OCI-LY7 (cell line): ENCODE measurements at regions not wholly inside any gene's neighbourhood (a gene's known extent, or its start where the extent isn't known, plus 50 kb on each side); places are given as distances from the start of the nearest gene placed in this dataset.

Experiments
- BruUV-seq: library from RNA; stranded (reverse); fragments of 400-500 nt; replicated peaks from 2 replicates; lab custom pipeline; 2021; lab: Mats Ljungman, UMichigan
- CTCF ChIA-PET: fragments of 300-600 bp; sonication (Branson Sonifier 250); formaldehyde crosslinking; loops from one replicate; lab custom pipeline; 2022; ENCODE audit warnings: antibody characterized with exemption; ENCODE audit not compliant: unreplicated experiment; lab: Charles Lee
- POLR2A ChIA-PET: fragments of 300-600 bp; sonication (Branson Sonifier 250); formaldehyde crosslinking; loops from one replicate; lab custom pipeline; 2022; ENCODE audit warnings: antibody characterized with exemption; lab: Charles Lee
- DNase-seq: peaks from one replicate; pipeline ENCODE4 v3.0.0-alpha.2; 2015; ENCODE audit warnings: low spot score
- H2AFZ ChIP-seq: fragments of 200-600 bp; sonication (generic), shearing (Covaris generic); 2 replicates; pipeline ENCODE4 v1.6.1; 2014; ENCODE audit warnings: mild to moderate bottlenecking, antibody characterized with exemption, low read length, moderate library complexity
- H3K27ac ChIP-seq: fragments of 200-600 bp; sonication (generic); 2 replicates; pipeline ENCODE4 v1.5.1; 2014; ENCODE audit warnings: mixed run types, low read depth, mild to moderate bottlenecking, moderate library complexity, low read length, inconsistent platforms; ENCODE audit not compliant: poor library complexity, severe bottlenecking
- H3K36me3 ChIP-seq: fragments of 200-600 bp; sonication (generic); 2 replicates; pipeline ENCODE4 v1.6.1; 2014; ENCODE audit warnings: mild to moderate bottlenecking, antibody characterized with exemption, low read length, moderate library complexity, mixed read lengths; ENCODE audit not compliant: insufficient read depth
- H3K4me1 ChIP-seq: fragments of 200-600 bp; sonication (generic); 2 replicates; pipeline ENCODE4 v1.5.1; 2014; ENCODE audit warnings: mild to moderate bottlenecking, low read length; ENCODE audit not compliant: insufficient read depth, poor library complexity, severe bottlenecking
- H3K4me2 ChIP-seq: fragments of 200-600 bp; sonication (generic); 2 replicates; pipeline ENCODE4 v1.6.1; 2014; ENCODE audit warnings: mild to moderate bottlenecking, low read length
- H3K4me3 ChIP-seq: fragments of 200-600 bp; sonication (generic); 2 replicates; pipeline ENCODE4 v1.5.1; 2014; ENCODE audit warnings: mild to moderate bottlenecking, low read depth, low read length; ENCODE audit not compliant: poor library complexity, severe bottlenecking
- H3K79me2 ChIP-seq: fragments of 200-600 bp; sonication (generic); 2 replicates; pipeline ENCODE4 v1.6.1; 2016; ENCODE audit warnings: low read depth, mild to moderate bottlenecking, low read length, moderate library complexity, mixed read lengths; ENCODE audit not compliant: insufficient read depth
- H3K9me2 ChIP-seq: fragments of 200-600 bp; sonication (generic); 2 replicates; pipeline ENCODE4 v1.6.1; 2016; ENCODE audit warnings: mild to moderate bottlenecking, low read length, mixed read lengths; ENCODE audit not compliant: insufficient read depth
- H3K9me3 ChIP-seq: fragments of 200-600 bp; sonication (generic); 2 replicates; pipeline ENCODE4 v1.6.1; 2014; ENCODE audit warnings: mild to moderate bottlenecking, mixed run types, low read length, mixed read lengths
- H4K20me1 ChIP-seq: fragments of 200-600 bp; sonication (generic); 2 replicates; pipeline ENCODE4 v1.6.1; 2014; ENCODE audit warnings: mild to moderate bottlenecking, antibody characterized with exemption, low read length, moderate library complexity, mixed read lengths; ENCODE audit not compliant: insufficient read depth
- CTCF ChIP-seq: fragments of 200-600 bp; sonication (generic); conservative IDR thresholded peaks from 2 replicates; pipeline ENCODE4 v1.5.1; 2014; ENCODE audit warnings: mild to moderate bottlenecking, antibody characterized with exemption, low read length, moderate library complexity, mixed read lengths
- EZH2phosphoT487 ChIP-seq: fragments of 200-600 bp; sonication (generic); IDR thresholded peaks from 2 replicates; pipeline ENCODE4 v1.6.1; 2018; ENCODE audit warnings: low read depth, borderline replicate concordance, mild to moderate bottlenecking, mixed run types, antibody characterized with exemption, low read length, moderate library complexity, mixed read lengths
- intact Hi-C: fragments of 100-400 bp; cut with micrococcal nuclease; formaldehyde crosslinking; loops from one replicate; pipeline ENCODE4 v1.10.0; 2022; ENCODE audit not compliant: unreplicated experiment

- no peak overlapping the region for H3K27ac ChIP-seq
- no peak overlapping the region for H3K4me3 ChIP-seq
- no peaks in the 10 kb centered on the region for H3K79me2 ChIP-seq
- H3K9me3 ChIP-seq: no peaks in the 10 kb centered on the region
- no peaks in the 10 kb centered on the region for H3K9me2 ChIP-seq
- CTCF ChIA-PET: no interaction called here
- H4K20me1 ChIP-seq: no peaks in the 10 kb centered on the region
- H3K4me1 ChIP-seq: no peaks in the 10 kb centered on the region
- intact Hi-C loops: no loop called here
- TF ChIP-seq EZH2phosphoT487 (no peak), CTCF (no peak)
- BruUV-seq: no TSS peak
- H3K36me3 ChIP-seq: no peaks in the 10 kb centered on the region
- no peak for DNase-seq
- POLR2A ChIA-PET: interaction anchor here (0.9 kb wide), 1 partner anchor 126 kb away, joined by 4 read pairs; no protein-coding TSS in a partner anchor
- no peak overlapping the region for H3K4me2 ChIP-seq
- no peak overlapping the region for H2AFZ ChIP-seq
These were observed 607.5 kb upstream of the KLF12 start for GRCh38 chr13:74741732-74742131.

- intact Hi-C loops: no loop called here
- Histone ChIP-seq H3K9me3 (no peaks in the 10 kb centered on the region), H3K36me3 (no peaks in the 10 kb centered on the region), H3K4me3 (no peak overlapping the region), H2AFZ (no peak overlapping the region), H3K4me1 (no peaks in the 10 kb centered on the region), H3K4me2 (no peak overlapping the region), H3K79me2 (no peaks in the 10 kb centered on the region), H4K20me1 (no peaks in the 10 kb centered on the region), H3K9me2 (no peaks in the 10 kb centered on the region), H3K27ac (no peak overlapping the region)
- ChIA-PET CTCF (no interaction called here), POLR2A (no interaction called here)
- TF ChIP-seq CTCF (no peak), EZH2phosphoT487 (no peak)
- no TSS peak for BruUV-seq
- no peak for DNase-seq
These were observed 598.7 kb upstream of the KLF12 start for GRCh38 chr13:74732736-74733385.

- TF ChIP-seq CTCF (no peak), EZH2phosphoT487 (no peak)
- DNase-seq: no peak
- Histone ChIP-seq H3K4me3 (no peak overlapping the region), H2AFZ (no peak overlapping the region), H3K9me2 (no peaks in the 10 kb centered on the region), H3K4me1 (no peaks in the 10 kb centered on the region), H3K79me2 (no peaks in the 10 kb centered on the region), H3K4me2 (no peak overlapping the region), H3K9me3 (no peaks in the 10 kb centered on the region), H3K36me3 (no peaks in the 10 kb centered on the region), H3K27ac (no peak overlapping the region), H4K20me1 (no peaks in the 10 kb centered on the region)
- intact Hi-C loops: no loop called here
- POLR2A ChIA-PET: interaction anchor here (1.0 kb wide), 1 partner anchor 29 kb away, joined by 3 read pairs; no protein-coding TSS in a partner anchor
- BruUV-seq: no TSS peak
- CTCF ChIA-PET: no interaction called here
These were observed 597.5 kb upstream of the KLF12 start for GRCh38 chr13:74731731-74732130.
